ENCODE measurements at regions not wholly inside any gene's neighbourhood (a gene's known extent, or its start where the extent isn't known, plus 50 kb on each side); places are given as distances from the start of the nearest gene placed in this dataset.

DNA sequence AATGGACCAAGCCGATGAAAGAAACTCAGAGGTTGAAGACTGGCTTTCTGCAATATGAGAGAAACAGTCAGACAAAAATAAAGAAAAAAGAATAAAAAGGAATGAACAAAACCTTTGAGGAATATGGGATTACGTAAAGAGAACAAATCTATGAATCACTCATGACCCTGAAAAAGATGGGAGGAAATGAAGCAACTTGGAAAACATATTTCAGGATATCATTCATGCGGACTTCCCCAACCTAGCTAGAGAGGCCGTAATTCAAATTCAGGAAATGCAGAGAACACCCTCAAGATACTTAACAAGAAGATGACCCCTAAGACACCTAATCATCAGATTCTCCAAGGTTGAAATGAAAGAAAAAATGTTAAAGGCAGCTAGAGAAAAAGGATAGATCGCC is 705.3 kb upstream of the CHRM3 start:
- Histone ChIP-seq H3K79me2 (ENCODE audit: insufficient read depth, low read length) (no peaks in the 10 kb centered on the region), H3K4me2 (ENCODE audit: low read depth, low read length, poor library complexity, severe bottlenecking) (no peak overlapping the region), H3K4me3 (ENCODE audit: insufficient read depth, low read length, poor library complexity, severe bottlenecking) (no peak overlapping the region), H3K9ac (ENCODE audit: low read length) (no peak overlapping the region), H3K27me3 (ENCODE audit: low read length) (no peaks in the 10 kb centered on the region), H3K27ac (ENCODE audit: low read depth, low read length) (no peak overlapping the region), H2AFZ (ENCODE audit: low read depth, low read length, severe bottlenecking) (no peak overlapping the region), H4K20me1 (ENCODE audit: low read depth, low read length) (no peaks in the 10 kb centered on the region), H3K36me3 (ENCODE audit: low read length) (no peaks in the 10 kb centered on the region), H3F3A (ENCODE audit: insufficient read depth) (no peaks in the 10 kb centered on the region), H3K9me2 (replicated peaks; ENCODE audit: insufficient read depth, low read length) (no peaks in the 10 kb centered on the region), H3K9me3 (ENCODE audit: insufficient read depth, low read length) (no peaks in the 10 kb centered on the region)
- no peak for TF ChIP-seq EZH2phosphoT487 (conservative IDR thresholded peaks at IDR 0.05; ENCODE audit: low read length)
- TF ChIP-seq, protein P1, sequence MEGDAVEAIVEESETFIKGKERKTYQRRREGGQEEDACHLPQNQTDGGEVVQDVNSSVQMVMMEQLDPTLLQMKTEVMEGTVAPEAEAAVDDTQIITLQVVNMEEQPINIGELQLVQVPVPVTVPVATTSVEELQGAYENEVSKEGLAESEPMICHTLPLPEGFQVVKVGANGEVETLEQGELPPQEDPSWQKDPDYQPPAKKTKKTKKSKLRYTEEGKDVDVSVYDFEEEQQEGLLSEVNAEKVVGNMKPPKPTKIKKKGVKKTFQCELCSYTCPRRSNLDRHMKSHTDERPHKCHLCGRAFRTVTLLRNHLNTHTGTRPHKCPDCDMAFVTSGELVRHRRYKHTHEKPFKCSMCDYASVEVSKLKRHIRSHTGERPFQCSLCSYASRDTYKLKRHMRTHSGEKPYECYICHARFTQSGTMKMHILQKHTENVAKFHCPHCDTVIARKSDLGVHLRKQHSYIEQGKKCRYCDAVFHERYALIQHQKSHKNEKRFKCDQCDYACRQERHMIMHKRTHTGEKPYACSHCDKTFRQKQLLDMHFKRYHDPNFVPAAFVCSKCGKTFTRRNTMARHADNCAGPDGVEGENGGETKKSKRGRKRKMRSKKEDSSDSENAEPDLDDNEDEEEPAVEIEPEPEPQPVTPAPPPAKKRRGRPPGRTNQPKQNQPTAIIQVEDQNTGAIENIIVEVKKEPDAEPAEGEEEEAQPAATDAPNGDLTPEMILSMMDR (IDR thresholded peaks at IDR 0.05; ENCODE audit: insufficient read depth, low read length, poor library complexity, severe bottlenecking) = no peak

DNA sequence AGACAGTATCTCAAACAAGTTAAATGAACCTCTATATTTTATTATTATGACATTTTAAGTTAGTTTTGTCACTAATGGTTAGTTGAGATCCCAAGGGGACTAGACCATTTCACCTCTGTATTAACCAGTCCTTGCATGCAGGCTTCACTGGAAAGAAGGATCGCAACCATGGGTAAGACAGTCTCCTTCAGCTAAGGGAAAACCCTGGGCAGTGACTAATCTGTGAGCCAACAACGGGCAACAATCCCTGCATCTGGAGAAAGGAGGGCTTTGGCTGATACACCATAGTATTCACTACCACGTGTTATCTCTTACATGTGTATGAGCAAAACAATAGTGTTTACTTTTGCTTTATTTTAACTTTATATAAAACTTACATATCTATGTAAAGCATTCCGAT is 708.8 kb upstream of the CHRM3 start:
- Histone ChIP-seq H3K4me3 (ENCODE audit: insufficient read depth, low read length, poor library complexity, severe bottlenecking) (no peak overlapping the region), H3K9me3 (ENCODE audit: insufficient read depth, low read length) (no peaks in the 10 kb centered on the region), H3K4me2 (ENCODE audit: low read depth, low read length, poor library complexity, severe bottlenecking) (no peak overlapping the region), H3K36me3 (ENCODE audit: low read length) (no peaks in the 10 kb centered on the region), H3F3A (ENCODE audit: insufficient read depth) (no peaks in the 10 kb centered on the region), H3K27ac (ENCODE audit: low read depth, low read length) (no peak overlapping the region), H3K9ac (ENCODE audit: low read length) (no peak overlapping the region), H3K27me3 (ENCODE audit: low read length) (no peaks in the 10 kb centered on the region), H3K9me2 (replicated peaks; ENCODE audit: insufficient read depth, low read length) (no peaks in the 10 kb centered on the region), H3K79me2 (ENCODE audit: insufficient read depth, low read length) (no peaks in the 10 kb centered on the region), H2AFZ (ENCODE audit: low read depth, low read length, severe bottlenecking) (no peak overlapping the region), H4K20me1 (ENCODE audit: low read depth, low read length) (no peaks in the 10 kb centered on the region)
- TF ChIP-seq, protein P1 (IDR thresholded peaks at IDR 0.05; ENCODE audit: insufficient read depth, low read length, poor library complexity, severe bottlenecking) = no peak

DNA sequence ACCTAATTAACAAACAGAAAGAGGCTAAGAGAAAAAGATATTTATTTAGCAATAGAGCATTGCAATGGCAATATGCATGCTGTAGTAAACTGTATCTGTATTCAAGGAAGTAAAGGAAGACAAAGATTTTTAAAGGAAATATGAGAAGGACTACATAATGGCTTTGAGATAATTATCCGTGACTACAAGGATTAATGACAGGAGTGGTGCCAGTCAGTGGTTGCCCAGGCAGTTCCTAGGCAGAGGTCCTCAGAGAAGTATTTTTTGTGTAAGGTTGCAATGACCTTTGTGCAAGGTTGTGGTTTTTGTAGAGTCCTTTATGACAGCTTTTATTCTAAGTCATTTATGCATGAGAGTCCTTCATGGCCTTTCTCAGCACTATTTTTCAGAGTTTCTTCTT is 711.1 kb upstream of the CHRM3 start:
- no peaks in the 10 kb centered on the region for H3K36me3 ChIP-seq (ENCODE audit: low read length)
- H4K20me1 ChIP-seq (ENCODE audit: low read depth, low read length) = no peaks in the 10 kb centered on the region
- no peak overlapping the region for H2AFZ ChIP-seq (ENCODE audit: low read depth, low read length, severe bottlenecking)
- H3F3A ChIP-seq (ENCODE audit: insufficient read depth) = no peaks in the 10 kb centered on the region
- no peak for TF ChIP-seq EZH2phosphoT487 (conservative IDR thresholded peaks at IDR 0.05; ENCODE audit: low read length)
- TF ChIP-seq, protein P1 (IDR thresholded peaks at IDR 0.05; ENCODE audit: insufficient read depth, low read length, poor library complexity, severe bottlenecking) = no peak
- no peak overlapping the region for H3K4me3 ChIP-seq (ENCODE audit: insufficient read depth, low read length, poor library complexity, severe bottlenecking)
- H3K9me2 ChIP-seq (replicated peaks; ENCODE audit: insufficient read depth, low read length) = no peaks in the 10 kb centered on the region
- H3K27me3 ChIP-seq (ENCODE audit: low read length) = no peaks in the 10 kb centered on the region
- no peak overlapping the region for H3K27ac ChIP-seq (ENCODE audit: low read depth, low read length)
- H3K9me3 ChIP-seq (ENCODE audit: insufficient read depth, low read length) = no peaks in the 10 kb centered on the region
- H3K79me2 ChIP-seq (ENCODE audit: insufficient read depth, low read length) = no peaks in the 10 kb centered on the region
- no peak overlapping the region for H3K9ac ChIP-seq (ENCODE audit: low read length)
- H3K4me2 ChIP-seq (ENCODE audit: low read depth, low read length, poor library complexity, severe bottlenecking) = no peak overlapping the region

DNA sequence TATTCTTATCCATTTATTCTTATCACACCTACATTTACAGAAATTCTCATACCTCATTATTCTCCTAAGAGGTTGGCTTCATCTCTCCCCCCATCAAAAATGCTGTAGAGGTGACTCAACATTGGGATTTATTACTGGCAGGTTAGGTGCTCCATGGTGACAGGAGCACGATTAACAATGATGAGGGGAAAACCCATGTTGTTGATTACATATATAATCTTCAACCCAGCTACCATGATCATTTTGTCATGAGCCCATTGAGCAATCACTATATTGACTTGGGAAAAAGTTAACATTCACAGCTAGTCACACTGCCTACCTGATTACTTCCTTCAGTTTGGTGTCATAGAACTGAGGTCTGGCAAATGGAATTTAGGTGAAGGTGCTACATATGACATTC is 712.1 kb upstream of the CHRM3 start:
- Histone ChIP-seq H3K36me3 (ENCODE audit: low read length) (no peaks in the 10 kb centered on the region), H3K79me2 (ENCODE audit: insufficient read depth, low read length) (no peaks in the 10 kb centered on the region), H3K9ac (ENCODE audit: low read length) (no peak overlapping the region), H3K4me2 (ENCODE audit: low read depth, low read length, poor library complexity, severe bottlenecking) (no peak overlapping the region), H2AFZ (ENCODE audit: low read depth, low read length, severe bottlenecking) (no peak overlapping the region), H3K9me2 (replicated peaks; ENCODE audit: insufficient read depth, low read length) (no peaks in the 10 kb centered on the region), H4K20me1 (ENCODE audit: low read depth, low read length) (no peaks in the 10 kb centered on the region), H3K9me3 (ENCODE audit: insufficient read depth, low read length) (no peaks in the 10 kb centered on the region), H3K27me3 (ENCODE audit: low read length) (no peaks in the 10 kb centered on the region), H3K4me3 (ENCODE audit: insufficient read depth, low read length, poor library complexity, severe bottlenecking) (no peak overlapping the region), H3K27ac (ENCODE audit: low read depth, low read length) (no peak overlapping the region), H3F3A (ENCODE audit: insufficient read depth) (no peaks in the 10 kb centered on the region)
- TF ChIP-seq, protein P1 (IDR thresholded peaks at IDR 0.05; ENCODE audit: insufficient read depth, low read length, poor library complexity, severe bottlenecking) = no peak
- no peak for TF ChIP-seq EZH2phosphoT487 (conservative IDR thresholded peaks at IDR 0.05; ENCODE audit: low read length)
